ENCODE measurements at regions not wholly inside any gene's neighbourhood (a gene's known extent, or its start where the extent isn't known, plus 50 kb on each side); places are given as distances from the start of the nearest gene placed in this dataset.

DNA sequence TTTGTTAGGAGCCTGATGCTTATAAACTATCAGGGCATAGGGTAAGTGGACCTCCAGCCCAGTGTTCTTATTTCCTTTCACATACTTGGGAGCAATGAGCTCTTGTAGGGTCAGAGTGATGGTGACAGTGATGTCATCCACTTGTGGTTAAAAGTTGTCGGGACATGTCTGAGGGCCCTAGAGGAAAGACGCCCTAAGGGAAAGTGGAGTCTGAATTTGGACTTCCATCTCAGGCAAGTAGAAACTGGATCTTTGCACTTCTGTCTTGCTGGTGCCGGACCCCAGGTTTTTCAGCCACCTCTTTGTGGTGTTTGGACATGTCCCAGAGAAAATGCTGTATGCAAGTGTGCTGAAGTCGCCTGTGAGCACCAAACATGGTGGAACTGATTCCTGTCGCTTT is 900.5 kb downstream of the C6orf118 start:
- H2BK5ac ChIP-seq (ENCODE audit: insufficient read length, low read length), result no peak overlapping the region
- no CpG with 5 or more reads among the region's 5 CpGs for WGBS (ENCODE audit: extremely low coverage, insufficient read length, low lambda C conversion rate)
- no peaks in the 10 kb centered on the region for H4K20me1 ChIP-seq (ENCODE audit: control insufficient read depth, insufficient read depth, insufficient read length)
- H3K18ac ChIP-seq (ENCODE audit: insufficient read length, low read depth, low read length), result no peak overlapping the region
- no peaks in the 10 kb centered on the region; the same call in 1 of the 2 replicates for H3K4me1 ChIP-seq (ENCODE audit: insufficient read depth, low read length)
- no peak overlapping the region for H4K8ac ChIP-seq (replicated peaks; ENCODE audit: insufficient read length, low read depth, low read length)
- Mint-ChIP-seq H3K4me3 (no peak overlapping the region), H3K36me3 (ENCODE audit: insufficient read depth in 1 of 3, low read depth in 3 of 3) (no peaks in the 10 kb centered on the region; a peak in 1 of 7 replicates), H3K4me1 (peaks cover 5 to 8% of the 10 kb centered on the region in 2 experiments), H3K9me3 (peaks cover 0 to 2% of the 10 kb centered on the region in 2 experiments; a peak in 3 of 5 replicates), H3K27ac (no peak overlapping the region), H3K27me3 (ENCODE audit: low read depth) (no peaks in the 10 kb centered on the region)
- no peaks in the 10 kb centered on the region for H3K23me2 ChIP-seq (ENCODE audit: insufficient read length, low read depth, low read length, poor library complexity, severe bottlenecking)
- no peak overlapping the region for H2BK12ac ChIP-seq (ENCODE audit: insufficient read length, low read depth, low read length)
- TF ChIP-seq, protein P1, sequence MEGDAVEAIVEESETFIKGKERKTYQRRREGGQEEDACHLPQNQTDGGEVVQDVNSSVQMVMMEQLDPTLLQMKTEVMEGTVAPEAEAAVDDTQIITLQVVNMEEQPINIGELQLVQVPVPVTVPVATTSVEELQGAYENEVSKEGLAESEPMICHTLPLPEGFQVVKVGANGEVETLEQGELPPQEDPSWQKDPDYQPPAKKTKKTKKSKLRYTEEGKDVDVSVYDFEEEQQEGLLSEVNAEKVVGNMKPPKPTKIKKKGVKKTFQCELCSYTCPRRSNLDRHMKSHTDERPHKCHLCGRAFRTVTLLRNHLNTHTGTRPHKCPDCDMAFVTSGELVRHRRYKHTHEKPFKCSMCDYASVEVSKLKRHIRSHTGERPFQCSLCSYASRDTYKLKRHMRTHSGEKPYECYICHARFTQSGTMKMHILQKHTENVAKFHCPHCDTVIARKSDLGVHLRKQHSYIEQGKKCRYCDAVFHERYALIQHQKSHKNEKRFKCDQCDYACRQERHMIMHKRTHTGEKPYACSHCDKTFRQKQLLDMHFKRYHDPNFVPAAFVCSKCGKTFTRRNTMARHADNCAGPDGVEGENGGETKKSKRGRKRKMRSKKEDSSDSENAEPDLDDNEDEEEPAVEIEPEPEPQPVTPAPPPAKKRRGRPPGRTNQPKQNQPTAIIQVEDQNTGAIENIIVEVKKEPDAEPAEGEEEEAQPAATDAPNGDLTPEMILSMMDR (conservative IDR thresholded peaks at IDR 0.05), result no peak
- H2BK15ac ChIP-seq (ENCODE audit: low read depth, low read length), result no peak overlapping the region
- no peak overlapping the region for H3K23ac ChIP-seq (ENCODE audit: insufficient read length, low read depth, low read length)
- H3K14ac ChIP-seq (ENCODE audit: insufficient read depth, low read length), result no peak overlapping the region
- no peak overlapping the region for H3K9ac ChIP-seq (ENCODE audit: extremely low read depth, insufficient read length, low read length)
- no peak overlapping the region for H3K27ac ChIP-seq (ENCODE audit: insufficient read length, low read depth, low read length)
- no peak for DNase-seq
- H3K56ac ChIP-seq (ENCODE audit: insufficient read length, low read depth, low read length), result no peak overlapping the region
- H2BK120ac ChIP-seq (ENCODE audit: low read depth, low read length, poor library complexity, severe bottlenecking), result no peak overlapping the region
- no peak overlapping the region for H3T11ph ChIP-seq (ENCODE audit: low read length)
- no peak overlapping the region for H3K4me2 ChIP-seq (ENCODE audit: insufficient read depth, insufficient read length, low read length)
- H4K5ac ChIP-seq (ENCODE audit: insufficient read length, low read depth, low read length), result no peak overlapping the region
- H2BK20ac ChIP-seq (ENCODE audit: low read depth, low read length, poor library complexity, severe bottlenecking), result no peak overlapping the region
- no peak overlapping the region for H2AFZ ChIP-seq (ENCODE audit: low read length)
- no peak overlapping the region for H3K4ac ChIP-seq (ENCODE audit: low read depth, low read length)
- H3K9me3 ChIP-seq (ENCODE audit: control insufficient read depth, low read depth, low read length), result no peaks in the 10 kb centered on the region
- H4K91ac ChIP-seq (ENCODE audit: insufficient read length, low read depth, low read length), result no peak overlapping the region
- no peak overlapping the region for H2AK5ac ChIP-seq (ENCODE audit: insufficient read length, low read length)
- no peaks in the 10 kb centered on the region for H3K79me1 ChIP-seq (ENCODE audit: insufficient read depth, low read depth, low read length, poor library complexity, severe bottlenecking)
- H3K79me2 ChIP-seq (ENCODE audit: insufficient read depth, low read length), result no peaks in the 10 kb centered on the region
- no peaks in the 10 kb centered on the region for H3K27me3 ChIP-seq (ENCODE audit: insufficient read depth, low read length)

All from H9 (cell line).